NCI-H82 treated with DMSO at 0.1 percent for 48 hours (cell line): ENCODE measurements at regions not wholly inside any gene's neighbourhood (a gene's known extent, or its start where the extent isn't known, plus 50 kb on each side); places are given as distances from the start of the nearest gene placed in this dataset.

Experiments used
- DNase-seq: peaks from one replicate; lab custom pipeline; 2025; ENCODE audit not compliant: unreplicated experiment; lab: John Stamatoyannopoulos, UW

- DNase-seq, result no peak
Observed at GRCh38 chr13:99893567-99893966, 78.0 kb downstream of the ZIC5 start.

- DNase-seq, result no peak
Observed at GRCh38 chr13:99892866-99893504, 78.6 kb downstream of the ZIC5 start.

GRCh38 chr13:99892196-99892613, 79.4 kb downstream of the ZIC5 start:
- no peak for DNase-seq

GRCh38 chr13:99886706-99887105, 84.9 kb downstream of the ZIC5 start:
- no peak for DNase-seq

- no peak for DNase-seq
Observed at GRCh38 chr13:99884913-99885312, 86.7 kb downstream of the ZIC5 start.

GRCh38 chr13:99883805-99884204, 87.8 kb downstream of the ZIC5 start:
- no peak for DNase-seq

- DNase-seq, result no peak
Observed at GRCh38 chr13:99878921-99879610, 92.5 kb downstream of the ZIC5 start.

- DNase-seq, result no peak
Observed at GRCh38 chr13:99876651-99877050, 94.9 kb downstream of the ZIC5 start.

GRCh38 chr13:99875391-99875790, 96.2 kb downstream of the ZIC5 start:
- no peak for DNase-seq

GRCh38 chr13:99873832-99874430, 97.6 kb downstream of the ZIC5 start:
- no peak for DNase-seq

- DNase-seq, result no peak
Observed at GRCh38 chr13:99873141-99873540, 98.4 kb downstream of the ZIC5 start.

GRCh38 chr13:99871249-99871898, 100.2 kb downstream of the ZIC5 start:
- DNase-seq, result no peak

GRCh38 chr13:99870541-99870940, 101.0 kb downstream of the ZIC5 start:
- DNase-seq, result no peak

- DNase-seq, result no peak
Observed at GRCh38 chr13:99869830-99870229, 101.7 kb downstream of the ZIC5 start.

- no peak for DNase-seq
Observed at GRCh38 chr13:99868767-99869166, 102.8 kb downstream of the ZIC5 start.

- no peak for DNase-seq
Observed at GRCh38 chr13:99867535-99868257, 103.9 kb downstream of the ZIC5 start.

GRCh38 chr13:99866781-99867180, 104.8 kb downstream of the ZIC5 start:
- no peak for DNase-seq

GRCh38 chr13:99865420-99865930, 106.1 kb downstream of the ZIC5 start:
- no peak for DNase-seq

GRCh38 chr13:99864627-99864990, 107.0 kb downstream of the ZIC5 start:
- DNase-seq, result no peak

- peak; percentile 36 for DNase-seq
Observed at GRCh38 chr13:99863789-99864626, 107.6 kb downstream of the ZIC5 start.
